ENCODE measurements at regions not wholly inside any gene's neighbourhood (a gene's known extent, or its start where the extent isn't known, plus 50 kb on each side); places are given as distances from the start of the nearest gene placed in this dataset.

GRCh38 chr2:104046466-104046865 lies 807.4 kb upstream of the POU3F3 start:
- TF ChIP-seq CTCF (IDR thresholded peaks at IDR 0.05) (no peak), POLR2A (IDR thresholded peaks at IDR 0.05) (no peak)
